Kidney epithelial cell (primary cell): ENCODE measurements at regions not wholly inside any gene's neighbourhood (a gene's known extent, or its start where the extent isn't known, plus 50 kb on each side); places are given as distances from the start of the nearest gene placed in this dataset.
A peak's percentile ranks its signal among the peaks of the same experiment; 100 is the strongest.

ENCODE experiments used
- DNase-seq: peaks from one replicate; pipeline ENCODE4 v3.0.0-alpha.2; 2010; ENCODE audit warnings: low read depth
- H3K27me3 ChIP-seq: 2 replicates; pipeline ENCODE4 v1.6.0; 2011; ENCODE audit warnings: low read length; ENCODE audit not compliant: control insufficient read depth, insufficient read depth
- H3K36me3 ChIP-seq: 2 replicates; pipeline ENCODE4 v1.5.1; 2011; ENCODE audit warnings: low read length; ENCODE audit not compliant: control insufficient read depth, insufficient read depth
- H3K4me3 ChIP-seq: 2 replicates; pipeline ENCODE4 v1.5.1; 2011; ENCODE audit warnings: low read depth, mild to moderate bottlenecking, control low read depth, low read length
- CTCF ChIP-seq: IDR thresholded peaks from 2 replicates; pipeline ENCODE4 v1.5.1; 2011; ENCODE audit warnings: mild to moderate bottlenecking, moderate library complexity, low read length, control low read depth, inconsistent platforms; ENCODE audit not compliant: insufficient read depth, poor library complexity, severe bottlenecking

GRCh38 chr13:58985845-58986244 is 1177.9 kb downstream of the DIAPH3 start:
- TF ChIP-seq CTCF = no peak
- no peak overlapping the region for H3K4me3 ChIP-seq
- DNase-seq = no peak
- no peaks in the 10 kb centered on the region for H3K27me3 ChIP-seq
- no peaks in the 10 kb centered on the region for H3K36me3 ChIP-seq

- Histone ChIP-seq H3K36me3 (no peaks in the 10 kb centered on the region), H3K27me3 (no peaks in the 10 kb centered on the region), H3K4me3 (no peak overlapping the region)
- no peak for DNase-seq
- no peak for TF ChIP-seq CTCF
Measured at GRCh38 chr13:58989556-58989955, 1174.2 kb downstream of the DIAPH3 start.

DNA sequence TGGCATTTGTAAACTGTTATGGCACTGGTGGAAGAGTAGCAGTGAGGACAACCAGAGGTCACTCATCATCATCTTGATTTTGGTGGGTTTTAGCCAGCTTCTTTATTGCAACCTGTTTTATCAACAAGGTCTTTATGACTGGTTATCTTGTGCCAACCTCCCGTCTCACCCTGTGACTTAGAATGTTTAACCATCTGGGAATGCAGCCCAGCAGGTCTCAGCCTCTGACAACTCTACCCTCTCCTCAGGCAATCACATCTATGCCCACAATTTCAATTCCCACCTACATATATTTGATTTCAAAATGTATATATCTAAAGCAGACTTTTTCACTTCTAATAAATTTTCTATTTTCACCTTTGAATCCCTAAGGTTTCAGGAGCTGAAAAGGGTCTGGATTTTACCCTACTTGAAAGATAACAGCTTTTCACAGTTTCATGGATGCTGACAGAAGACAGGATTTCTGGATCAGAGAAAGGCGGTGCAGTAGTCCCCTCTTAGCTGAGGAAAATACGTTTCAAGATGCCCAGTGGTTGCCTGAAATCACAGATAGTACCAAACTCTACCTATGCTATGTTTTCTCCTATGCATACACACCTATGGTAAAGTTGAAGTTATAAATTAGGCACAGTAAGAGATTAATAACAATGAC is 1171.8 kb downstream of the DIAPH3 start:
- Histone ChIP-seq H3K36me3 (no peaks in the 10 kb centered on the region), H3K27me3 (no peaks in the 10 kb centered on the region), H3K4me3 (no peak overlapping the region)
- no peak for DNase-seq
- TF ChIP-seq CTCF = no peak

DNA sequence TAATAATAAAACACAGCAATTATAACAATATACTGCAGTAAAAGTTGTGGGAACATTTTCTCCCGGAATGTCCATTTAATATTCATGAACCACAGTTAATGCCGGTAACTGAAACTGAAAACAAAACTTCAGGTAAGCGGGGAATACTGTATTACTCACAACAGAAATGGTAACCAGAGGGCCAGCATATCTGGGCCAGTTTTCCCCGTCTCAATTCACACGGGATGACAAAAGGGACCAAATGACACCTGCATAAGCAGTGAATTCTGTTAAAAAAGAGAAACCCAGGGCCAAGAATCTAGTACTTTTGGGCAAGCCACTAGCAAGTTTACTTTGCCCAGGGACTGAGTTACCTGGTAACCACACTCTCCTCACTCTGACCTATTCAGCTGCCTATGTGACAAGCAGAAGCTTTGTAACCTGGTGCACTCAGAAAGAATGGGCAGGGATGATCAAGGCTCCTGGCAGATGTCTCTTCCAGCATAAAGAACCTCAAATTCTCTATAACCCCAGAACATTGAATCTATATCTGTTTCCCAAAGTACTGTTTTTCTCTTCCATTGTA is 1171.2 kb downstream of the DIAPH3 start:
- Histone ChIP-seq H3K36me3 (no peaks in the 10 kb centered on the region), H3K4me3 (no peak overlapping the region), H3K27me3 (no peaks in the 10 kb centered on the region)
- no peak for DNase-seq
- no peak for TF ChIP-seq CTCF

- no peaks in the 10 kb centered on the region for H3K27me3 ChIP-seq
- TF ChIP-seq CTCF = no peak
- no peaks in the 10 kb centered on the region for H3K36me3 ChIP-seq
- no peak overlapping the region for H3K4me3 ChIP-seq
- DNase-seq = no peak
Measured at GRCh38 chr13:58994077-58994476, 1169.7 kb downstream of the DIAPH3 start.

GRCh38 chr13:58994777-58995176 is 1169.0 kb downstream of the DIAPH3 start:
- DNase-seq = no peak
- peak; percentile 3 for TF ChIP-seq CTCF
- H3K36me3 ChIP-seq = no peaks in the 10 kb centered on the region
- H3K4me3 ChIP-seq = no peak overlapping the region
- H3K27me3 ChIP-seq = no peaks in the 10 kb centered on the region
